SK-N-SH treated with all-trans-retinoic acid at 6 μM for 48 hours (cell line): ENCODE measurements at regions not wholly inside any gene's neighbourhood (a gene's known extent, or its start where the extent isn't known, plus 50 kb on each side); places are given as distances from the start of the nearest gene placed in this dataset.
"Not testable (repeated sequence)": the region's sequence is repeated elsewhere in the genome, so short reads cannot be mapped to it uniquely, and the experiment has no call there.

Experiments
- ATAC-seq: fragments of 200-7000 bp; cut with Tn5 transposase; 3 replicates; pipeline ENCODE4 v1.9.1; 2020; ENCODE audit warnings: mild to moderate bottlenecking, moderate library complexity
- BACH2 ChIP-seq: fragments of 250-450 bp; sonication (Bioruptor Pico); IDR thresholded peaks from 2 replicates; pipeline ENCODE4 v1.9.0; 2021; ENCODE audit warnings: mild to moderate bottlenecking, borderline replicate concordance
- CREB5 ChIP-seq: fragments of 250-450 bp; sonication (Bioruptor Pico); IDR thresholded peaks from 2 replicates; pipeline ENCODE4 v1.5.1; 2020; ENCODE audit warnings: low read depth, mild to moderate bottlenecking, moderate library complexity
- CSDC2 ChIP-seq: fragments of 250-450 bp; sonication (Bioruptor Pico); IDR thresholded peaks from 2 replicates; pipeline ENCODE4 v1.5.0; 2020; ENCODE audit warnings: mild to moderate bottlenecking, moderate library complexity
- CSRNP3 ChIP-seq: fragments of 250-450 bp; sonication (Bioruptor Pico); IDR thresholded peaks from 2 replicates; pipeline ENCODE4 v1.5.1; 2021; ENCODE audit warnings: mild to moderate bottlenecking, moderate library complexity
- ESRRG ChIP-seq: fragments of 250-450 bp; sonication (Bioruptor Pico); IDR thresholded peaks from 2 replicates; pipeline ENCODE4 v1.6.1; 2021; ENCODE audit warnings: mild to moderate bottlenecking
- GLIS3 ChIP-seq: fragments of 250-450 bp; sonication (Bioruptor Pico); IDR thresholded peaks from 2 replicates; pipeline ENCODE4 v1.5.0; 2020; ENCODE audit warnings: mild to moderate bottlenecking, moderate library complexity
- ISL1 ChIP-seq: fragments of 250-450 bp; sonication (Bioruptor Pico); IDR thresholded peaks from 2 replicates; pipeline ENCODE4 v2.1.2; 2022; ENCODE audit warnings: mild to moderate bottlenecking, moderate library complexity
- OSR1 ChIP-seq: fragments of 250-450 bp; sonication (Bioruptor Pico); IDR thresholded peaks from 2 replicates; pipeline ENCODE4 v1.8.0; 2022; ENCODE audit warnings: moderate library complexity, mild to moderate bottlenecking, inconsistent platforms
- PATZ1 ChIP-seq: fragments of 250-450 bp; sonication (Bioruptor Pico); IDR thresholded peaks from 2 replicates; pipeline ENCODE4 v1.8.0; 2020; ENCODE audit warnings: mild to moderate bottlenecking, moderate library complexity, borderline replicate concordance
- SNAI2 ChIP-seq: fragments of 250-450 bp; sonication (Bioruptor Pico); IDR thresholded peaks from 2 replicates; pipeline ENCODE4 v1.5.0; 2020; ENCODE audit warnings: mild to moderate bottlenecking, moderate library complexity
- TOX ChIP-seq: fragments of 250-450 bp; sonication (Bioruptor Pico); IDR thresholded peaks from 2 replicates; pipeline ENCODE4 v1.8.0; 2021; ENCODE audit warnings: mild to moderate bottlenecking, moderate library complexity, borderline replicate concordance
- TSHZ2 ChIP-seq: fragments of 250-450 bp; sonication (Bioruptor Pico); IDR thresholded peaks from 2 replicates; pipeline ENCODE4 v1.5.0; 2020; ENCODE audit warnings: mild to moderate bottlenecking, moderate library complexity
- ZC3H10 ChIP-seq: fragments of 250-450 bp; sonication (Bioruptor Pico); IDR thresholded peaks from 2 replicates; pipeline ENCODE4 v1.5.1; 2021; ENCODE audit warnings: mild to moderate bottlenecking, moderate library complexity
- ZFP30 ChIP-seq: fragments of 450-650 bp; formaldehyde crosslinking; IDR thresholded peaks from 2 replicates; pipeline ENCODE4 v1.5.0; 2022; ENCODE audit warnings: mild to moderate bottlenecking, moderate library complexity
- ZNF70 ChIP-seq: fragments of 450-650 bp; formaldehyde crosslinking; IDR thresholded peaks from 2 replicates; pipeline ENCODE4 v1.5.0; 2020; ENCODE audit warnings: mild to moderate bottlenecking, moderate library complexity

- ATAC-seq, result no peak
- TF ChIP-seq TOX (CRISPR knock-in tag), result no peak
- no peak for TF ChIP-seq ESRRG (CRISPR knock-in tag)
- TF ChIP-seq OSR1 (CRISPR knock-in tag), result no peak
- TF ChIP-seq BACH2 (CRISPR knock-in tag), result no peak
- TF ChIP-seq CSRNP3, result no peak
- no peak for TF ChIP-seq ZC3H10
- TF ChIP-seq GLIS3 (CRISPR knock-in tag), result no peak
- no peak for TF ChIP-seq ZFP30 (CRISPR knock-in tag)
- TF ChIP-seq ZNF70 (CRISPR knock-in tag), result no peak
- TF ChIP-seq ISL1 (CRISPR knock-in tag), result no peak
- no peak for TF ChIP-seq TSHZ2 (CRISPR knock-in tag)
- no peak for TF ChIP-seq SNAI2 (CRISPR knock-in tag)
- no peak for TF ChIP-seq PATZ1 (CRISPR knock-in tag)
- no peak for TF ChIP-seq CSDC2
- no peak for TF ChIP-seq CREB5 (CRISPR knock-in tag)
- TF ChIP-seq, all 23 proteins: peak for 0
These were observed 50.6 kb upstream of the GPC1 start for GRCh38 chr2:240384711-240385450.

- ATAC-seq, result not testable (repeated sequence)
These were observed 49.9 kb upstream of the GPC1 start for GRCh38 chr2:240385451-240386161.
